ENCODE measurements at regions not wholly inside any gene's neighbourhood (a gene's known extent, or its start where the extent isn't known, plus 50 kb on each side); places are given as distances from the start of the nearest gene placed in this dataset.

- TF ChIP-seq, protein P1, sequence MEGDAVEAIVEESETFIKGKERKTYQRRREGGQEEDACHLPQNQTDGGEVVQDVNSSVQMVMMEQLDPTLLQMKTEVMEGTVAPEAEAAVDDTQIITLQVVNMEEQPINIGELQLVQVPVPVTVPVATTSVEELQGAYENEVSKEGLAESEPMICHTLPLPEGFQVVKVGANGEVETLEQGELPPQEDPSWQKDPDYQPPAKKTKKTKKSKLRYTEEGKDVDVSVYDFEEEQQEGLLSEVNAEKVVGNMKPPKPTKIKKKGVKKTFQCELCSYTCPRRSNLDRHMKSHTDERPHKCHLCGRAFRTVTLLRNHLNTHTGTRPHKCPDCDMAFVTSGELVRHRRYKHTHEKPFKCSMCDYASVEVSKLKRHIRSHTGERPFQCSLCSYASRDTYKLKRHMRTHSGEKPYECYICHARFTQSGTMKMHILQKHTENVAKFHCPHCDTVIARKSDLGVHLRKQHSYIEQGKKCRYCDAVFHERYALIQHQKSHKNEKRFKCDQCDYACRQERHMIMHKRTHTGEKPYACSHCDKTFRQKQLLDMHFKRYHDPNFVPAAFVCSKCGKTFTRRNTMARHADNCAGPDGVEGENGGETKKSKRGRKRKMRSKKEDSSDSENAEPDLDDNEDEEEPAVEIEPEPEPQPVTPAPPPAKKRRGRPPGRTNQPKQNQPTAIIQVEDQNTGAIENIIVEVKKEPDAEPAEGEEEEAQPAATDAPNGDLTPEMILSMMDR (IDR thresholded peaks at IDR 0.05): no peak
- no peak for TF ChIP-seq EP300 (IDR thresholded peaks at IDR 0.05)
- TF ChIP-seq POLR2A (IDR thresholded peaks at IDR 0.05): no peak
- no peak for TF ChIP-seq POLR2AphosphoS5 (IDR thresholded peaks at IDR 0.05)
Observed at GRCh38 chr9:126066131-126066530, 260.5 kb upstream of the MVB12B start.
